CD4-positive, alpha-beta T cell treated with Interferon gamma for 1 hour (primary cell): ENCODE measurements at regions not wholly inside any gene's neighbourhood (a gene's known extent, or its start where the extent isn't known, plus 50 kb on each side); places are given as distances from the start of the nearest gene placed in this dataset.
"Not testable (repeated sequence)": the region's sequence is repeated elsewhere in the genome, so short reads cannot be mapped to it uniquely, and the experiment has no call there.

ENCODE experiments used
- DNase-seq: peaks from one replicate; pipeline ENCODE4 v3.0.0-alpha.2; 2020

- no peak for DNase-seq
Measured at GRCh38 chr7:94277236-94277635, 117.5 kb upstream of the COL1A2 start.

- no peak for DNase-seq
Measured at GRCh38 chr7:94280851-94281250, 113.8 kb upstream of the COL1A2 start.

- DNase-seq: no peak
Measured at GRCh38 chr7:94284104-94284503, 110.6 kb upstream of the COL1A2 start.

- DNase-seq: no peak
Measured at GRCh38 chr7:94286111-94286510, 108.6 kb upstream of the COL1A2 start.

GRCh38 chr7:94288096-94288495 lies 106.6 kb upstream of the COL1A2 start:
- DNase-seq: no peak

- no peak for DNase-seq
Measured at GRCh38 chr7:94289071-94289470, 105.6 kb upstream of the COL1A2 start.

GRCh38 chr7:94294471-94295131 lies 100.1 kb upstream of the COL1A2 start:
- DNase-seq: no peak

- DNase-seq: no peak
Measured at GRCh38 chr7:94295850-94296249, 98.8 kb upstream of the COL1A2 start.

- DNase-seq: no peak
Measured at GRCh38 chr7:94296881-94297280, 97.8 kb upstream of the COL1A2 start.

- no peak for DNase-seq
Measured at GRCh38 chr7:94297397-94297838, 97.3 kb upstream of the COL1A2 start.

GRCh38 chr7:94298943-94299342 lies 95.8 kb upstream of the COL1A2 start:
- DNase-seq: no peak

GRCh38 chr7:94300176-94300835 lies 94.4 kb upstream of the COL1A2 start:
- no peak for DNase-seq

GRCh38 chr7:94301024-94301586 lies 93.6 kb upstream of the COL1A2 start:
- DNase-seq: no peak

GRCh38 chr7:94303118-94303517 lies 91.6 kb upstream of the COL1A2 start:
- no peak for DNase-seq

GRCh38 chr7:94303695-94304094 lies 91.0 kb upstream of the COL1A2 start:
- DNase-seq: no peak

GRCh38 chr7:94304878-94305277 lies 89.8 kb upstream of the COL1A2 start:
- no peak for DNase-seq

- no peak for DNase-seq
Measured at GRCh38 chr7:94305836-94306235, 88.9 kb upstream of the COL1A2 start.

GRCh38 chr7:94307399-94308048 lies 87.2 kb upstream of the COL1A2 start:
- DNase-seq: no peak

GRCh38 chr7:94311515-94311914 lies 83.2 kb upstream of the COL1A2 start:
- DNase-seq: no peak

- DNase-seq: no peak
Measured at GRCh38 chr7:94313926-94314325, 80.8 kb upstream of the COL1A2 start.

GRCh38 chr7:94314413-94315410 lies 80.0 kb upstream of the COL1A2 start:
- DNase-seq: no peak

- DNase-seq: not testable (repeated sequence)
Measured at GRCh38 chr7:94321138-94321537, 73.6 kb upstream of the COL1A2 start.

GRCh38 chr7:94323844-94324243 lies 70.9 kb upstream of the COL1A2 start:
- no peak for DNase-seq
